Transverse colon (tissue), 4 donors: ENCODE measurements at regions not wholly inside any gene's neighbourhood (a gene's known extent, or its start where the extent isn't known, plus 50 kb on each side); places are given as distances from the start of the nearest gene placed in this dataset.

Source experiments
- DNase-seq: peaks from one replicate; pipeline ENCODE4 v3.0.0-alpha.2; 2019
- H3K27ac ChIP-seq, 4 donors: fragments of 200-600 bp; sonication (generic); 2 replicates each; pipeline ENCODE4 v1.5.1; 2016 to 2018; ENCODE audit warnings: inconsistent platforms in 4 of 4
- H3K27me3 ChIP-seq: fragments of 200-600 bp; sonication (generic); 2 replicates; pipeline ENCODE4 v1.5.1; 2017; ENCODE audit warnings: inconsistent platforms
- H3K36me3 ChIP-seq, 4 donors: fragments of 200-600 bp; sonication (generic); 2 replicates each; pipeline ENCODE4 v1.5.1; 2017 to 2019; ENCODE audit warnings: inconsistent platforms in 4 of 4
- H3K4me1 ChIP-seq, 4 donors: fragments of 200-600 bp; sonication (generic); 2 replicates each; pipeline ENCODE4 v1.5.1; 2017 to 2020; ENCODE audit warnings: inconsistent platforms in 4 of 4
- H3K4me3 ChIP-seq, 4 donors: fragments of 200-600 bp; sonication (generic); 1 replicate in 1 of 4; 2 replicates in 3 of 4; pipeline versions ENCODE4 v1.5.1 to v1.6.1; 2017 to 2019; ENCODE audit warnings: inconsistent platforms in 4 of 4
- H3K9me3 ChIP-seq, 2 donors: fragments of 200-600 bp; sonication (generic); 2 replicates each; pipeline ENCODE4 v1.5.1; 2017 to 2019; ENCODE audit warnings: inconsistent platforms in 2 of 2
- CTCF ChIP-seq, 5 experiments: fragments of 200-600 bp in 3 of 5; fragments of 450-650 bp in 2 of 5; sonication (generic) in 3 of 5; IDR thresholded peaks; 1 replicate in 2 of 5; 2 replicates in 3 of 5; pipeline ENCODE4 v1.5.1; 2016 to 2017; ENCODE audit warnings: antibody characterized with exemption in 5 of 5, inconsistent platforms in 3 of 5, mild to moderate bottlenecking in 2 of 5, moderate library complexity in 1 of 5
- EP300 ChIP-seq: sonication (generic); formaldehyde crosslinking; IDR thresholded peaks from one replicate; pipeline ENCODE4 v1.6.1; 2017; ENCODE audit warnings: antibody characterized with exemption, low read depth
- POLR2A ChIP-seq: fragments of 450-650 bp; IDR thresholded peaks from one replicate; pipeline ENCODE4 v1.6.1; 2016; ENCODE audit warnings: antibody characterized with exemption, mild to moderate bottlenecking, moderate library complexity
- POLR2AphosphoS5 ChIP-seq, 3 donors: sonication (generic); formaldehyde crosslinking; IDR thresholded peaks; one replicate each; pipeline ENCODE4 v1.6.1; 2016; ENCODE audit warnings: antibody characterized with exemption in 3 of 3
- WGBS, 2 donors: methylation state at CpG; one replicate each; pipeline ENCODE4 v1.1.5; 2018; ENCODE audit warnings: low coverage in 1 of 2; 5-methylcytosine and 5-hydroxymethylcytosine counted together
- in situ Hi-C, 4 donors: fragments of 200-750 bp; cut with MboI; loops; one replicate each; pipeline versions ENCODE4 v1.15.0 to v1.15.1; 2017; ENCODE audit warnings: low sequenced_read_pairs in 3 of 4, low pct_ligation_motif_present in 1 of 4, low pct_unique_long_range_greater_than_20kb in 1 of 4
- intact Hi-C: fragments of 100-400 bp; cut with DNase I; formaldehyde crosslinking; loops from one replicate; pipeline ENCODE4 v1.15.1; 2023; ENCODE audit warnings: low total_unique reads

- no peak for DNase-seq
- H3K4me1 ChIP-seq, result no peaks in the 10 kb centered on the region
- no peak overlapping the region for H3K4me3 ChIP-seq
- intact Hi-C loops (no loop called here), in situ Hi-C loops (no loop called here)
- no peaks in the 10 kb centered on the region for H3K9me3 ChIP-seq
- WGBS, 2 donors, result 81 to 90% methylated on average over 7 to 12 of the region's 12 CpGs
- H3K36me3 ChIP-seq, result no peaks in the 10 kb centered on the region
- TF ChIP-seq CTCF (IDR thresholded peaks at IDR 0.05) (no peak), POLR2AphosphoS5 (IDR thresholded peaks at IDR 0.05) (no peak), POLR2A (no peak)
- H3K27me3 ChIP-seq, result no peaks in the 10 kb centered on the region
- no peak overlapping the region for H3K27ac ChIP-seq
Observed at GRCh38 chr4:28006021-28006420, 1145.4 kb downstream of the STIM2 start.

GRCh38 chr4:28007693-28008092 lies 1147.1 kb downstream of the STIM2 start:
- intact Hi-C loops (no loop called here), in situ Hi-C loops (no loop called here)
- Histone ChIP-seq H3K4me1 (no peaks in the 10 kb centered on the region), H3K27me3 (no peaks in the 10 kb centered on the region), H3K36me3 (no peaks in the 10 kb centered on the region), H3K9me3 (no peaks in the 10 kb centered on the region), H3K4me3 (no peak overlapping the region), H3K27ac (no peak overlapping the region)
- no peak for DNase-seq
- WGBS, 2 donors, result 56 to 66% methylated on average over 4 of the region's 4 CpGs
- TF ChIP-seq EP300 (no peak), CTCF (IDR thresholded peaks at IDR 0.05) (no peak), POLR2A (no peak), POLR2AphosphoS5 (IDR thresholded peaks at IDR 0.05) (no peak)

- 70 to 74% methylated on average over 2 of the region's 2 CpGs for WGBS, 2 donors
- H3K4me3 ChIP-seq, result no peak overlapping the region
- no peaks in the 10 kb centered on the region for H3K4me1 ChIP-seq
- H3K27ac ChIP-seq, result no peak overlapping the region
- no peaks in the 10 kb centered on the region for H3K9me3 ChIP-seq
- intact Hi-C loops (no loop called here), in situ Hi-C loops (no loop called here)
- no peaks in the 10 kb centered on the region for H3K27me3 ChIP-seq
- DNase-seq, result no peak
- TF ChIP-seq EP300, result no peak
- no peak for TF ChIP-seq CTCF (IDR thresholded peaks at IDR 0.05)
- no peak for TF ChIP-seq POLR2AphosphoS5 (IDR thresholded peaks at IDR 0.05)
- no peak for TF ChIP-seq POLR2A
- no peaks in the 10 kb centered on the region for H3K36me3 ChIP-seq
Observed at GRCh38 chr4:28009541-28009940, 1148.9 kb downstream of the STIM2 start.

- H3K36me3 ChIP-seq, result no peaks in the 10 kb centered on the region
- H3K4me3 ChIP-seq, result no peak overlapping the region
- in situ Hi-C loops, result no loop called here
- H3K27ac ChIP-seq, result no peak overlapping the region
- no peak for DNase-seq
- no peaks in the 10 kb centered on the region for H3K27me3 ChIP-seq
- WGBS, 2 donors, result 87 to 91% methylated on average over 4 to 6 of the region's 6 CpGs
- no peaks in the 10 kb centered on the region for H3K9me3 ChIP-seq
- intact Hi-C loops, result no loop called here
- H3K4me1 ChIP-seq, result no peaks in the 10 kb centered on the region
- TF ChIP-seq POLR2A (no peak), POLR2AphosphoS5 (IDR thresholded peaks at IDR 0.05) (no peak), CTCF (IDR thresholded peaks at IDR 0.05) (no peak), EP300 (no peak)
Observed at GRCh38 chr4:28010577-28011240, 1150.1 kb downstream of the STIM2 start.
